Mucosa of stomach (tissue), 1 donor: ENCODE measurements at regions not wholly inside any gene's neighbourhood (a gene's known extent, or its start where the extent isn't known, plus 50 kb on each side); places are given as distances from the start of the nearest gene placed in this dataset.

Experiments used
- H3K27me3 ChIP-seq: one replicate; pipeline ENCODE4 v1.7.0; 2013; ENCODE audit warnings: mild to moderate bottlenecking, low read length; ENCODE audit not compliant: control insufficient read depth, insufficient read depth
- H3K36me3 ChIP-seq: one replicate; pipeline ENCODE4 v1.7.0; 2013; ENCODE audit warnings: low read length; ENCODE audit not compliant: control insufficient read depth, insufficient read depth
- H3K4me1 ChIP-seq: one replicate; pipeline ENCODE4 v1.7.0; 2013; ENCODE audit warnings: mild to moderate bottlenecking, low read length; ENCODE audit not compliant: control insufficient read depth, insufficient read depth
- H3K4me3 ChIP-seq: one replicate; pipeline ENCODE4 v1.7.0; 2013; ENCODE audit warnings: low read length
- H3K9ac ChIP-seq: one replicate; pipeline ENCODE4 v1.7.0; 2013; ENCODE audit warnings: mild to moderate bottlenecking, low read length, moderate library complexity
- H3K9me3 ChIP-seq: one replicate; pipeline ENCODE4 v1.7.0; 2013; ENCODE audit warnings: mild to moderate bottlenecking, low read length, moderate library complexity; ENCODE audit not compliant: control insufficient read depth
- donor health status: Pancreatic carcinoma.

GRCh38 chr13:31031482-31031881 lies 99.0 kb downstream of the TEX26 start:
- Histone ChIP-seq H3K36me3 (no peaks in the 10 kb centered on the region), H3K4me1 (peaks cover 13% of the 10 kb centered on the region), H3K9ac (no peak overlapping the region), H3K4me3 (no peak overlapping the region), H3K9me3 (no peaks in the 10 kb centered on the region), H3K27me3 (no peaks in the 10 kb centered on the region)

DNA sequence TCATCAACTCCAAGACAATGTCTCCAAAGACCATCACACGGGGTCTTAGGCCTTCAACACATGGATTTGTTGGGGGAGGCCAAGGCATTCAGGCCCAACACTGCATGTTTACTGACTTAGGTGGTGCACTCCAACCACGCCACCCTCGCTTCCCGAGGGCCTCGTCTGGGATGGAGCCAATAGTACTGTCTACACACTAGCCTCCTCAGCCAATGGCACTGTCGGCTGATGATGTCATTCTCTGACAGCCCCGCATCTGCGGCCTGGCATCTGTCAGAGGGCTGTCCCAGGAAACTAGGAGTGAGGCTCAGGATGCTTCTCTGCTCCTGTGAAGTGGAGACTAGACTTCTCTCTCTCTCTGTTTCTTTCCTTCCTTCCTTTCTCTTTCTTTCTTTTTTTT lies 96.6 kb downstream of the TEX26 start:
- Histone ChIP-seq H3K9ac (no peak overlapping the region), H3K4me3 (no peak overlapping the region), H3K9me3 (no peaks in the 10 kb centered on the region), H3K4me1 (peaks cover 4% of the 10 kb centered on the region), H3K36me3 (no peaks in the 10 kb centered on the region), H3K27me3 (no peaks in the 10 kb centered on the region)

DNA sequence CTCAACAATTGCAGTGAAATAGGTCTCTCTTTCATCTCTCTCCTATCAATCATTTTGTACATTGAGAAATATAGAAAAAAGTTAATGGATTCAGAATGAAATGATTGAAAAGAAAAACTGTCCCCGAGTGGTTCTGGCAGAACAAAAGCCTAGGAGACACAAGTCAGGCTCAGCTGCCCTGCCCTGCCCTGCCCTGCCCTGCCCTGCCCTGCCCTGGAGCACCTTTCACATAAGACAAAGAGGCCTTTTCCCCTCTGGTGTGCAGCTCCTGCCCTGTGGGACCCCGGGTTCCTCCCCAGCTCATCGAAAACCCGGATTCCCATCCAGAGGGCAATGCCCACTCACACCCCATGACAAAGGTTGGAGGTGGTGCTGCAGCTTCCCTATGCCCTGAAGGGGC lies 94.7 kb downstream of the TEX26 start:
- H3K27me3 ChIP-seq: no peaks in the 10 kb centered on the region
- no peaks in the 10 kb centered on the region for H3K9me3 ChIP-seq
- no peaks in the 10 kb centered on the region for H3K36me3 ChIP-seq
- peaks cover 4% of the 10 kb centered on the region for H3K4me1 ChIP-seq
- H3K4me3 ChIP-seq: no peak overlapping the region
- no peak overlapping the region for H3K9ac ChIP-seq
